C4-2B (cell line): ENCODE measurements at regions not wholly inside any gene's neighbourhood (a gene's known extent, or its start where the extent isn't known, plus 50 kb on each side); places are given as distances from the start of the nearest gene placed in this dataset.

Experiments used
- H3K27ac ChIP-seq: fragments of 450-650 bp; 2 replicates; pipeline ENCODE4 v1.5.1; 2017
- CTCF ChIP-seq: fragments of 450-650 bp; conservative IDR thresholded peaks from 2 replicates; pipeline ENCODE4 v1.5.1; 2017; ENCODE audit warnings: mild to moderate bottlenecking
- ZFX ChIP-seq: fragments of 450-650 bp; IDR thresholded peaks from 2 replicates; pipeline ENCODE4 v1.6.1; 2017

GRCh38 chr21:22881131-22881530 lies 1882.9 kb downstream of the NCAM2 start:
- H3K27ac ChIP-seq: no peak overlapping the region
- TF ChIP-seq CTCF (no peak), ZFX (no peak)

- TF ChIP-seq CTCF (no peak), ZFX (no peak)
- H3K27ac ChIP-seq: no peak overlapping the region
These were observed 1886.9 kb downstream of the NCAM2 start for GRCh38 chr21:22885079-22885478.

GRCh38 chr21:22885614-22886013 lies 1887.4 kb downstream of the NCAM2 start:
- no peak for TF ChIP-seq CTCF
- H3K27ac ChIP-seq: no peak overlapping the region

- H3K27ac ChIP-seq: no peak overlapping the region
- no peak for TF ChIP-seq ZFX
- no peak for TF ChIP-seq CTCF
These were observed 1891.2 kb downstream of the NCAM2 start for GRCh38 chr21:22889445-22889844.

GRCh38 chr21:22890656-22891055 lies 1892.4 kb downstream of the NCAM2 start:
- no peak overlapping the region for H3K27ac ChIP-seq
- TF ChIP-seq CTCF: no peak

GRCh38 chr21:22892028-22892427 lies 1893.8 kb downstream of the NCAM2 start:
- TF ChIP-seq ZFX (no peak), CTCF (no peak)
- H3K27ac ChIP-seq: no peak overlapping the region

GRCh38 chr21:22892740-22893139 lies 1894.5 kb downstream of the NCAM2 start:
- H3K27ac ChIP-seq: no peak overlapping the region
- TF ChIP-seq CTCF: no peak
- no peak for TF ChIP-seq ZFX
